NCI-H2107 treated with DMSO at 0.1 percent for 48 hours (cell line): ENCODE measurements at regions not wholly inside any gene's neighbourhood (a gene's known extent, or its start where the extent isn't known, plus 50 kb on each side); places are given as distances from the start of the nearest gene placed in this dataset.
"Not testable (repeated sequence)": the region's sequence is repeated elsewhere in the genome, so short reads cannot be mapped to it uniquely, and the experiment has no call there.

ENCODE experiments used
- DNase-seq: peaks from one replicate; lab custom pipeline; 2025; ENCODE audit not compliant: unreplicated experiment; lab: John Stamatoyannopoulos, UW

GRCh38 chr11:92045301-92045700 is 179.3 kb upstream of the FAT3 start:
- no peak for DNase-seq

- DNase-seq, result no peak
These were observed 189.1 kb upstream of the FAT3 start for GRCh38 chr11:92035488-92035887.

- not testable (repeated sequence) for DNase-seq
These were observed 197.5 kb upstream of the FAT3 start for GRCh38 chr11:92027136-92027535.

- no peak for DNase-seq
These were observed 198.0 kb upstream of the FAT3 start for GRCh38 chr11:92026664-92027063.

GRCh38 chr11:92024788-92025187 is 199.8 kb upstream of the FAT3 start:
- no peak for DNase-seq

GRCh38 chr11:92022499-92022898 is 202.1 kb upstream of the FAT3 start:
- no peak for DNase-seq

- DNase-seq, result no peak
These were observed 206.3 kb upstream of the FAT3 start for GRCh38 chr11:92018332-92018731.

GRCh38 chr11:92008249-92008648 is 216.4 kb upstream of the FAT3 start:
- no peak for DNase-seq

GRCh38 chr11:92002568-92002967 is 222.1 kb upstream of the FAT3 start:
- no peak for DNase-seq

GRCh38 chr11:91998481-91998880 is 226.1 kb upstream of the FAT3 start:
- DNase-seq, result no peak

GRCh38 chr11:91997226-91997625 is 227.4 kb upstream of the FAT3 start:
- peak; percentile 8 for DNase-seq

GRCh38 chr11:91996526-91996925 is 228.1 kb upstream of the FAT3 start:
- DNase-seq, result no peak

GRCh38 chr11:91988443-91988842 is 236.2 kb upstream of the FAT3 start:
- not testable (repeated sequence) for DNase-seq

GRCh38 chr11:91986218-91986617 is 238.4 kb upstream of the FAT3 start:
- no peak for DNase-seq

GRCh38 chr11:91984033-91984584 is 240.5 kb upstream of the FAT3 start:
- DNase-seq, result no peak

GRCh38 chr11:91981995-91982394 is 242.6 kb upstream of the FAT3 start:
- no peak for DNase-seq

- no peak for DNase-seq
These were observed 244.8 kb upstream of the FAT3 start for GRCh38 chr11:91979775-91980174.

GRCh38 chr11:91978747-91979146 is 245.9 kb upstream of the FAT3 start:
- DNase-seq, result no peak

GRCh38 chr11:91972665-91973266 is 251.9 kb upstream of the FAT3 start:
- DNase-seq, result no peak

GRCh38 chr11:91970624-91971023 is 254.0 kb upstream of the FAT3 start:
- DNase-seq, result no peak

- DNase-seq, result no peak
These were observed 255.1 kb upstream of the FAT3 start for GRCh38 chr11:91969486-91969885.

- DNase-seq, result no peak
These were observed 256.9 kb upstream of the FAT3 start for GRCh38 chr11:91967691-91968045.

- DNase-seq, result no peak
These were observed 257.5 kb upstream of the FAT3 start for GRCh38 chr11:91967026-91967690.
